ENCODE measurements at regions not wholly inside any gene's neighbourhood (a gene's known extent, or its start where the extent isn't known, plus 50 kb on each side); places are given as distances from the start of the nearest gene placed in this dataset.

DNA sequence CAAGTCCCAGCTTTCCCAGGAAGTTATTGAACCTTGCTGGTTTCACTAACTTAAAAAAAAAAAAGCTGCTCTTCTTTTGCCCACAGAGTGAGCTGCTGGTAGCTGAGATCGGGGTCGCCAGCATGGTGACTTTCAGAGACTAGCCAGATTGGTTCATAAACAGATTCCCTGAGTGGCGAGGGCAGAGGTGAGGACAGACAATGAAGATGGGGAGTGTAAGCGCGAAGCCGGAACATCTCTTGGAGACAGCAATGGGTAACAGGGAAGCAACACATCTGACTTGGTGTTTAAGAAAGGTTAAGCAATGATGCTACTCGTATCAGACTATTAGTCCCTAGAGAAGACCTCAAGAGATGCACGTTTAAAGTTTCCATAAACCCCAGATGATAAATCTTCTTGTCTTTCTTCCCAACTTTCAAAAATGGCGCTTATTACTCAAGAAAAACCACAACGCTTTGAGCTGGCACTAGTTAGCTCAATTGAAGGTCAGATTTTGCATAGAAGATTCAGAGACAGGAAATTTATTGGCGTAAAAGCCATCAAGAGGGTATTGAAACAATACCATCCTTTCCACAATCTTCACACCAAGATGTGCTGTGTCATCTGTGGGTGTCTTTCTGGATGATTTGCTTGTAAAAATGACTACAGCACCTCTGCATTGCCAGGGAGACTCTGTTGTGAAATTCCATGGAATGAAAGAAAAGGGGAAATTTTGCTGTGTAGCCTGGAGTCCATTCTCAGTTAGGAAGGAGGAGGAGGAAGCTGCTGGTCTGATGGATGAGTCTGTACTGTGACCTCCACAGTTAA is 193.1 kb upstream of the CXCR4 start:
- no peak for TF ChIP-seq ZNF777 (tag by site-specific recombination; IDR thresholded peaks at IDR 0.05; ENCODE audit: borderline replicate concordance)
- TF ChIP-seq ZNF670 (tag by site-specific recombination; IDR thresholded peaks at IDR 0.05; ENCODE audit: low read depth), result no peak
- TF ChIP-seq, protein P1, sequence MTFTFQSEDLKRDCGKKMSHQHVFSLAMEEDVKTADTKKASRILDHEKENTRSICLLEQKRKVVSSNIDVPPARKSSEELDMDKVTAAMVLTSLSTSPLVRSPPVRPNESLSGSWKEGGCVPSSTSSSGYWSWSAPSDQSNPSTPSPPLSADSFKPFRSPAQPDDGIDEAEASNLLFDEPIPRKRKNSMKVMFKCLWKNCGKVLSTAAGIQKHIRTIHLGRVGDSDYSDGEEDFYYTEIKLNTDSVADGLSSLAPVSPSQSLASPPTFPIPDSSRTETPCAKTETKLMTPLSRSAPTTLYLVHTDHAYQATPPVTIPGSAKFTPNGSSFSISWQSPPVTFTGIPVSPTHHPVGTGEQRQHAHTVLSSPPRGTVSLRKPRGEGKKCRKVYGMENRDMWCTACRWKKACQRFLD (tag by site-specific recombination; IDR thresholded peaks at IDR 0.05), result no peak
- TF ChIP-seq, protein P2, sequence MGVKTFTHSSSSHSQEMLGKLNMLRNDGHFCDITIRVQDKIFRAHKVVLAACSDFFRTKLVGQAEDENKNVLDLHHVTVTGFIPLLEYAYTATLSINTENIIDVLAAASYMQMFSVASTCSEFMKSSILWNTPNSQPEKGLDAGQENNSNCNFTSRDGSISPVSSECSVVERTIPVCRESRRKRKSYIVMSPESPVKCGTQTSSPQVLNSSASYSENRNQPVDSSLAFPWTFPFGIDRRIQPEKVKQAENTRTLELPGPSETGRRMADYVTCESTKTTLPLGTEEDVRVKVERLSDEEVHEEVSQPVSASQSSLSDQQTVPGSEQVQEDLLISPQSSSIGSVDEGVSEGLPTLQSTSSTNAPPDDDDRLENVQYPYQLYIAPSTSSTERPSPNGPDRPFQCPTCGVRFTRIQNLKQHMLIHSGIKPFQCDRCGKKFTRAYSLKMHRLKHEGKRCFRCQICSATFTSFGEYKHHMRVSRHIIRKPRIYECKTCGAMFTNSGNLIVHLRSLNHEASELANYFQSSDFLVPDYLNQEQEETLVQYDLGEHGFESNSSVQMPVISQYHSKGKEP (tag by site-specific recombination; IDR thresholded peaks at IDR 0.05), result no peak
- no peak for TF ChIP-seq ZNF433 (tag by site-specific recombination; IDR thresholded peaks at IDR 0.05; ENCODE audit: low read depth)
- TF ChIP-seq PRDM1 (tag by site-specific recombination; IDR thresholded peaks at IDR 0.05), result no peak
- TF ChIP-seq CTCF (tag by site-specific recombination; IDR thresholded peaks at IDR 0.05), result no peak
- TF ChIP-seq PATZ1 (tag by site-specific recombination; IDR thresholded peaks at IDR 0.05), result no peak
- no peak for TF ChIP-seq ZBTB21 (tag by site-specific recombination; IDR thresholded peaks at IDR 0.05)
